NCI-H2107 (cell line): ENCODE measurements at regions not wholly inside any gene's neighbourhood (a gene's known extent, or its start where the extent isn't known, plus 50 kb on each side); places are given as distances from the start of the nearest gene placed in this dataset.

ENCODE experiments used
- DNase-seq: peaks from one replicate; lab custom pipeline; 2025; lab: John Stamatoyannopoulos, UW

DNA sequence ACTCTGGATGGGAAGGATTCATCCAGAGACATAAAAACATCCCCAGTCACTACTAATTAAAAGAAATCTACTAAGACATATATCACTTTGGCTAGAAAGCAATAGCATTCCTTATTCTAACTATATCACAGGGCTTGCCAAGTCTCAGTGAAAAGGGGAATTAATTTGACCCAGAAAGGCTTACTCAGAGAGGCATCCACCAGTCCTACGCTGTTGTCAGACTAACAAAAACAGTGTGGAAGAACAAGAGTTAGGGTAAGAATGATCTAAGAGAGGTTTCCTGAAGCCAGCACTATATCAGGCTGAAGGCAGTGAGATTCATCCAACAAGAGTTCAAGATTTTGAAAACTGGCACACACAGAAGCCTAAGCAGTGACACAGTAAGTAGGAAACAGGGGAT lies 126.1 kb downstream of the GDAP2 start:
- DNase-seq: no peak

DNA sequence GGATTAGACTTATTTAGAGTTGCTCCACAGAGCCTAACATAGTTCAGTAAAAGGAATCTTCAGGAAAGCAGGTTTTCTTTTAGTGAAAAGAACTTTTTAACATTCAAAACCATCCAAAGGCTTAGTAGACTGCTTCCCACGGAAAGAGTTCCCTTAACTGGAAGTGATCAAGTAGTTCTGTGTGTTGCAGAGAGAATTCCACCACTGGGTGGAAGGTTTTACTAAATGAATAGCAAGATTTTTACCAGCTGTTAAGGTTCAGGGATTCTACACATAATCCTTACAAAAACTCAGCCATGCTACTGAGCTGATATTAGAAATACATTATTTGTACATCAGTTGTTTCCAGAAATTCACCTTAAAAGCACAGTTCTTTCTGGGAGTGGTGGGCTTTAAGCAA lies 119.7 kb downstream of the GDAP2 start:
- no peak for DNase-seq

DNA sequence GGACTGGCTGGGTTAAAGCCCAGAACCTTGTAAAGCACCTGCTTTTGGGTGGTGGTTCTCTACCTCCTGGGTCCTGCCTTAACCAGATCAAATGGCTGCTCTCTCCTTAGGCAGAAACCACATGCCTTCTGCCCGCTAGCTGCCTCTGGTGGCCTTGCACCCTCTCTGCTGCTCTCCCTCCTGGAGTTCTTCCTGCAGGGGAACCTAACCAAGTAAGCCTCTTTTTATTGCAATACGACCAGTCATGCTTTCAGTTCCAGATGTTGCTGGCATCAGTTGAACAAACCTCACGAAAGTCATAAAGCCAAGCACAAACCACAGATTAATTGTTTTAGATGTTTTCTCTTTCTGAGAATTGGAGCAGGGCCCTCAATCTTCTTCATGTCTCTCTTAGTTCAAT lies 118.9 kb downstream of the GDAP2 start:
- no peak for DNase-seq

DNA sequence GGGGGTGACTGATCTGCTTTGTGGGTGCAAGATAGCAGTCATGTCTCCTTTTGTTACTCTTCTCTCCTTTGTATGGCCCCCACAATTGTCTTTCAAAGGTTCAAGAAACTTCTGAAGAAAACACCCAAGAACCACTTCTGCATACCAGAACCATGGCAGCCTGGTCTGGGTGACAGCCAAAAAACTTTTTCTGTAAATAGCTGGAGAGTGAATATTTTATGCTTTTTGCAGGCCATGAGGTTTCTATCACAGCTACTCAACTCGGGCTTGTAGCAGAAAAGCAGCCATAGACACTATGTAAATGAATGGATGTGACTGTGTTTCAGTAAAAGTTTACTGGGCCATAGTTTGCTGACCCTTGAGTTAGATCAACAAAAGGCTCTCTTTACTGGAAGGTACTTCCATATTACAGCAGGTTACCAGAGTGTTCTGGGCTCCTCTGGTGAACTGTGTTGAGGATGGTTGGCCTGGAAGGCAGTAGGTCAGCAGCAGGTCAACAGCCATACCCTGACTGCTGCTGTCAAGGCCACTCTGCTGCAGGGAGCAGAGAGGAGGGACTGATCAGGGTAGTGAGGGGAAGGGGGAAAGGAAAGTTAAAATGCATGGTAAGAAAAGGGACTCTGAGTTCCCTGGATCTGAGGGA lies 116.4 kb downstream of the GDAP2 start:
- DNase-seq: no peak
